Body of pancreas (tissue), 4 donors: ENCODE measurements at regions not wholly inside any gene's neighbourhood (a gene's known extent, or its start where the extent isn't known, plus 50 kb on each side); places are given as distances from the start of the nearest gene placed in this dataset.

Experiments
- ATAC-seq: fragments of 150-250 bp; one replicate; pipeline ENCODE4 v1.9.1; 2016
- DNase-seq, 4 donors: peaks; one replicate each; pipeline ENCODE4 v3.0.0-alpha.2; 2019
- H3K27ac ChIP-seq, 4 donors: fragments of 200-600 bp; sonication (generic); 1 replicate in 3 of 4; 2 replicates in 1 of 4; pipeline versions ENCODE4 v1.5.1 to v1.6.1; 2016 to 2019; ENCODE audit warnings: mild to moderate bottlenecking in 1 of 4, mixed read lengths in 1 of 4, moderate library complexity in 1 of 4
- H3K27me3 ChIP-seq, 2 donors: fragments of 200-600 bp; sonication (generic); one replicate each; pipeline ENCODE4 v1.6.0; 2016; ENCODE audit warnings: mild to moderate bottlenecking in 1 of 2
- H3K36me3 ChIP-seq, 2 donors: fragments of 200-600 bp; sonication (generic); replicated peaks in 1 of 2; 2 replicates each; pipeline ENCODE4 v1.5.1; 2016; ENCODE audit warnings: low read depth in 2 of 2; ENCODE audit not compliant: insufficient read depth in 1 of 2
- H3K4me1 ChIP-seq: fragments of 200-600 bp; sonication (generic); one replicate; pipeline ENCODE4 v1.6.0; 2016
- H3K4me3 ChIP-seq, 2 donors: fragments of 200-600 bp; sonication (generic); 1 replicate in 1 of 2; 2 replicates in 1 of 2; pipeline ENCODE4 v1.5.1; 2016 to 2019
- H3K9me3 ChIP-seq, 3 donors: fragments of 200-600 bp; sonication (generic); 1 replicate in 2 of 3; 2 replicates in 1 of 3; pipeline ENCODE4 v1.5.1; 2016
- CTCF ChIP-seq, 7 experiments: fragments of 450-650 bp in 4 of 7; fragments of 200-600 bp in 3 of 7; sonication (generic) in 3 of 7; IDR thresholded peaks; one replicate each; pipeline ENCODE4 v1.5.1; 2016 to 2019; ENCODE audit warnings: antibody characterized with exemption in 7 of 7
- POLR2A ChIP-seq, 3 donors: fragments of 450-650 bp; IDR thresholded peaks; one replicate each; pipeline ENCODE4 v1.6.1; 2016; ENCODE audit warnings: antibody characterized with exemption in 3 of 3, mild to moderate bottlenecking in 2 of 3
- WGBS, 2 donors: methylation state at CpG; one replicate each; pipeline ENCODE4 v1.1.5; 2017; 5-methylcytosine and 5-hydroxymethylcytosine counted together
- intact Hi-C: fragments of 100-400 bp; cut with DNase I; formaldehyde crosslinking; loops from one replicate; pipeline ENCODE4 v1.15.1; 2023

- Histone ChIP-seq H3K36me3 (no peaks in the 10 kb centered on the region), H3K4me1 (no peaks in the 10 kb centered on the region), H3K9me3 (no peaks in the 10 kb centered on the region), H3K27ac (no peak overlapping the region), H3K27me3 (no peaks in the 10 kb centered on the region), H3K4me3 (no peak overlapping the region)
- no peak for ATAC-seq
- intact Hi-C loops: no loop called here
- TF ChIP-seq CTCF (IDR thresholded peaks at IDR 0.05) (no peak), POLR2A (IDR thresholded peaks at IDR 0.05) (no peak)
- DNase-seq: peak in 3 of 4 donors; percentile 8 to 17 (median 12)
- 35 to 43% methylated on average over 6 of the region's 6 CpGs for WGBS, 2 donors
Observed at GRCh38 chr12:108430245-108430644, 84.8 kb upstream of the FICD start.

DNA sequence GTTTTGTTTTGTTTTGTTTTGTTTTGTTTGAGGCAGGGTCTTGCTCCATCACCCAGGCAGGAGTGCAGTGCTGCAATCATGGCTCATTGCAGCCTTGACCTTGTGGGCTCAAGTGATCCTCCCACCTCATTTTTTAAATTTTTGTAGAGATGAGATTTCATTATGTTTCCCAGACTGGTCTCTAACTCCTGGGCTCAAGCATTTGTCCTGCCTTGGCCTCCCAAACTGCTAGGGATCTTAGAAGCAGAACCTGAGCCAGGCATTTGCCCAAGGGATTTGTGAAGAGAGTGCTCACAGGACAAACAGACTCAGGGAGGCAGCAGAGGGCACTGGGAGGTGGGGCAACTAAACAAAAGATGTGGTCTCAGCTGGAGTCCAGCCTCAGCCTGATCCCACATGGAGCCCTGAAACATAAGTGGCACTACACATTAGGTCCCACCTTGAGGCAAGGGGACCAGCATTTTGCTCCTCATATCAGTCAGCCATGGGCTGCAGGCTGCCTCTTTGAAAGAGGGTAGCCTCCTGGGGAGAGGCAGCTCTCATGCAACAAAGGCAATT lies 86.2 kb upstream of the CMKLR1 start:
- DNase-seq (no peak), ATAC-seq (no peak)
- intact Hi-C loops: no loop called here
- Histone ChIP-seq H3K27ac (no peak overlapping the region), H3K4me3 (no peak overlapping the region), H3K9me3 (no peaks in the 10 kb centered on the region), H3K36me3 (no peaks in the 10 kb centered on the region), H3K27me3 (no peaks in the 10 kb centered on the region), H3K4me1 (no peaks in the 10 kb centered on the region)
- TF ChIP-seq POLR2A (IDR thresholded peaks at IDR 0.05) (no peak), CTCF (IDR thresholded peaks at IDR 0.05) (no peak)

DNA sequence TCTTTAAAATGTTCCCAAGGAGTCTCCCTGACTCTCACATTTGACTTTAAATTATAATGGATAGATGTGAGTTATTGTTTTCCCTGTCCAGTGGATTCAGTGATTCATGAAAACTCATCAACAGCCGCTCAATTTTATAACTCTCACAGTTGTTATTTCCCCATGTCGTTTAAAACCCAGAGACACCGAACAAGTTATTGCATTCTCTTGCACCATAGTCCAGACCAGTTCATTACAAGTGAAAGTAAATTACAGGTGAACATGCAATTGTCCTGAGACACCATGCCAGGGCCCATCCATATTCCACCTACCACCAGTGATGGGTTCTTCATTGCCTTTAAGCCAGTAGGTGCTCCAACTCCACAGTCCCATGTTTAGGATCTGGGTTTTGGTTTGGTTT lies 85.7 kb upstream of the CMKLR1 start:
- no peaks in the 10 kb centered on the region for H3K27me3 ChIP-seq
- ATAC-seq: no peak
- intact Hi-C loops: no loop called here
- no peak overlapping the region for H3K4me3 ChIP-seq
- no peak for DNase-seq
- H3K36me3 ChIP-seq: no peaks in the 10 kb centered on the region
- no peak overlapping the region for H3K27ac ChIP-seq
- TF ChIP-seq POLR2A (IDR thresholded peaks at IDR 0.05): no peak
- TF ChIP-seq CTCF (IDR thresholded peaks at IDR 0.05): no peak
- WGBS, 2 donors: 71 to 72% methylated on average over 3 of the region's 3 CpGs
- no peaks in the 10 kb centered on the region for H3K4me1 ChIP-seq
- no peaks in the 10 kb centered on the region for H3K9me3 ChIP-seq

- 59 to 69% methylated on average over 4 of the region's 4 CpGs for WGBS, 2 donors
- intact Hi-C loops: no loop called here
- H3K36me3 ChIP-seq: no peaks in the 10 kb centered on the region
Observed at GRCh38 chr12:108424026-108424425, 84.9 kb upstream of the CMKLR1 start.

More at GRCh38 chr12:108424026-108424425, 84.9 kb upstream of the CMKLR1 start:
- H3K27ac ChIP-seq: no peak overlapping the region
- no peaks in the 10 kb centered on the region for H3K27me3 ChIP-seq
- no peaks in the 10 kb centered on the region for H3K9me3 ChIP-seq
- no peak for ATAC-seq
- H3K4me1 ChIP-seq: no peaks in the 10 kb centered on the region
- no peak for DNase-seq
- H3K4me3 ChIP-seq: no peak overlapping the region
- TF ChIP-seq POLR2A (IDR thresholded peaks at IDR 0.05): no peak
- no peak for TF ChIP-seq CTCF (IDR thresholded peaks at IDR 0.05)
